Esophagus (tissue), 2 donors: ENCODE measurements at regions not wholly inside any gene's neighbourhood (a gene's known extent, or its start where the extent isn't known, plus 50 kb on each side); places are given as distances from the start of the nearest gene placed in this dataset.

Source experiments
- H3K27ac ChIP-seq, 2 donors: one replicate each; pipeline ENCODE4 v1.5.1; 2013; ENCODE audit warnings: low read depth in 2 of 2, mild to moderate bottlenecking in 2 of 2, inconsistent platforms in 1 of 2, low read length in 1 of 2, moderate library complexity in 1 of 2
- H3K27me3 ChIP-seq, 2 donors: one replicate each; pipeline ENCODE4 v1.6.1; 2013; ENCODE audit warnings: low read length in 2 of 2, control low read depth in 1 of 2, mild to moderate bottlenecking in 1 of 2; ENCODE audit not compliant: insufficient read depth in 2 of 2, control insufficient read depth in 1 of 2
- H3K36me3 ChIP-seq, 2 donors: one replicate each; pipeline ENCODE4 v1.6.1; 2013; ENCODE audit warnings: low read length in 1 of 2; ENCODE audit not compliant: control insufficient read depth in 2 of 2, insufficient read depth in 2 of 2
- H3K4me1 ChIP-seq, 2 donors: one replicate each; pipeline ENCODE4 v1.6.1; 2013; ENCODE audit warnings: low read length in 1 of 2; ENCODE audit not compliant: control insufficient read depth in 2 of 2, insufficient read depth in 2 of 2
- H3K4me3 ChIP-seq, 2 donors: one replicate each; pipeline ENCODE4 v1.5.1; 2013; ENCODE audit warnings: low read length in 2 of 2, mild to moderate bottlenecking in 2 of 2, low read depth in 1 of 2, moderate library complexity in 1 of 2
- H3K9me3 ChIP-seq, 2 donors: one replicate each; pipeline ENCODE4 v1.6.1; 2013; ENCODE audit warnings: mild to moderate bottlenecking in 2 of 2, low read depth in 1 of 2, low read length in 1 of 2, moderate library complexity in 1 of 2; ENCODE audit not compliant: control insufficient read depth in 2 of 2, insufficient read depth in 1 of 2
- WGBS, 2 donors: extraction: QIAGEN DNeasy Blood & Tissue Kit; methylation state at CpG; one replicate each; pipeline ENCODE4 v1.1.7; 2013; 5-methylcytosine and 5-hydroxymethylcytosine counted together
- donor health status: healthy with polysubstance abuse.
- donor health status: Bipolar disorder and iron deficiency.

GRCh38 chr3:94293793-94294195, 230.9 kb downstream of the NSUN3 start:
- Histone ChIP-seq H3K27me3 (no peaks in the 10 kb centered on the region), H3K9me3 (no peaks in the 10 kb centered on the region), H3K4me3 (no peak overlapping the region), H3K27ac (no peak overlapping the region), H3K36me3 (no peaks in the 10 kb centered on the region), H3K4me1 (no peaks in the 10 kb centered on the region)

GRCh38 chr3:94294806-94295205, 231.9 kb downstream of the NSUN3 start:
- 88% methylated on average over 1 of the region's 1 CpG for WGBS, 2 donors
- Histone ChIP-seq H3K36me3 (no peaks in the 10 kb centered on the region), H3K27me3 (no peaks in the 10 kb centered on the region), H3K4me3 (no peak overlapping the region), H3K27ac (no peak overlapping the region), H3K4me1 (no peaks in the 10 kb centered on the region), H3K9me3 (no peaks in the 10 kb centered on the region)

- H3K36me3 ChIP-seq, result no peaks in the 10 kb centered on the region
- no peaks in the 10 kb centered on the region for H3K4me1 ChIP-seq
- H3K4me3 ChIP-seq, result no peak overlapping the region
- H3K27me3 ChIP-seq, result no peaks in the 10 kb centered on the region
- H3K9me3 ChIP-seq, result no peaks in the 10 kb centered on the region
- no peak overlapping the region for H3K27ac ChIP-seq
Measured at GRCh38 chr3:94299716-94300115, 236.9 kb downstream of the NSUN3 start.

GRCh38 chr3:94301366-94301765, 238.5 kb downstream of the NSUN3 start:
- Histone ChIP-seq H3K9me3 (no peaks in the 10 kb centered on the region), H3K27me3 (no peaks in the 10 kb centered on the region), H3K4me3 (no peak overlapping the region), H3K27ac (no peak overlapping the region), H3K36me3 (no peaks in the 10 kb centered on the region), H3K4me1 (no peaks in the 10 kb centered on the region)
- WGBS, 2 donors, result 60 to 61% methylated on average over 1 of the region's 1 CpG

- 77 to 83% methylated on average over 4 of the region's 4 CpGs for WGBS, 2 donors
- Histone ChIP-seq H3K36me3 (no peaks in the 10 kb centered on the region), H3K4me3 (no peak overlapping the region), H3K27me3 (no peaks in the 10 kb centered on the region), H3K27ac (no peak overlapping the region), H3K9me3 (no peaks in the 10 kb centered on the region), H3K4me1 (no peaks in the 10 kb centered on the region)
Measured at GRCh38 chr3:94303266-94303665, 240.4 kb downstream of the NSUN3 start.

GRCh38 chr3:94303897-94304296, 241.0 kb downstream of the NSUN3 start:
- no peaks in the 10 kb centered on the region for H3K4me1 ChIP-seq
- WGBS, 2 donors, result 21 to 34% methylated on average over 3 of the region's 3 CpGs
- H3K27ac ChIP-seq, result no peak overlapping the region
- H3K27me3 ChIP-seq, result no peaks in the 10 kb centered on the region
- H3K9me3 ChIP-seq, result no peaks in the 10 kb centered on the region
- H3K4me3 ChIP-seq, result no peak overlapping the region
- no peaks in the 10 kb centered on the region for H3K36me3 ChIP-seq

GRCh38 chr3:94304954-94305353, 242.1 kb downstream of the NSUN3 start:
- Histone ChIP-seq H3K4me3 (no peak overlapping the region), H3K4me1 (no peaks in the 10 kb centered on the region), H3K27me3 (no peaks in the 10 kb centered on the region), H3K9me3 (no peaks in the 10 kb centered on the region), H3K36me3 (no peaks in the 10 kb centered on the region), H3K27ac (no peak overlapping the region)
- WGBS, 2 donors, result 58 to 61% methylated on average over 5 of the region's 5 CpGs

- no peak overlapping the region for H3K4me3 ChIP-seq
- peak overlapping the region in 1 of 2 donors; percentile 9 for H3K27ac ChIP-seq
- H3K9me3 ChIP-seq, result no peaks in the 10 kb centered on the region
- WGBS, 2 donors, result 46 to 48% methylated on average over 16 of the region's 16 CpGs
- H3K36me3 ChIP-seq, result no peaks in the 10 kb centered on the region
- no peaks in the 10 kb centered on the region for H3K4me1 ChIP-seq
- no peaks in the 10 kb centered on the region for H3K27me3 ChIP-seq
Measured at GRCh38 chr3:94305835-94306611, 243.2 kb downstream of the NSUN3 start.

- Histone ChIP-seq H3K36me3 (no peaks in the 10 kb centered on the region), H3K4me1 (no peaks in the 10 kb centered on the region), H3K27me3 (no peaks in the 10 kb centered on the region), H3K4me3 (no peak overlapping the region), H3K9me3 (no peaks in the 10 kb centered on the region), H3K27ac (no peak overlapping the region)
Measured at GRCh38 chr3:94307588-94307987, 244.7 kb downstream of the NSUN3 start.

GRCh38 chr3:94308767-94309166, 245.9 kb downstream of the NSUN3 start:
- Histone ChIP-seq H3K9me3 (no peaks in the 10 kb centered on the region), H3K36me3 (no peaks in the 10 kb centered on the region), H3K27me3 (no peaks in the 10 kb centered on the region), H3K4me3 (no peak overlapping the region), H3K4me1 (no peaks in the 10 kb centered on the region), H3K27ac (no peak overlapping the region)
- WGBS, 2 donors, result 83 to 88% methylated on average over 1 of the region's 1 CpG
